Left lung (tissue), 4 donors: ENCODE measurements at regions not wholly inside any gene's neighbourhood (a gene's known extent, or its start where the extent isn't known, plus 50 kb on each side); places are given as distances from the start of the nearest gene placed in this dataset.
"Not testable (repeated sequence)": the region's sequence is repeated elsewhere in the genome, so short reads cannot be mapped to it uniquely, and the experiment has no call there.

ENCODE experiments used
- ATAC-seq: fragments of 200-7000 bp; cut with Tn5 transposase; one replicate; pipeline ENCODE4 v1.9.1; 2020; ENCODE audit warnings: moderate library complexity
- DNase-seq, 4 donors: peaks; one replicate each; pipeline ENCODE4 v3.0.0-alpha.2; 2013 to 2020
- H3K27ac ChIP-seq, 2 donors: fragments of 200-600 bp; sonication (generic) in 1 of 2; one replicate each; pipeline versions ENCODE4 v1.5.0 to v1.8.0; 2020 to 2021
- H3K27me3 ChIP-seq, 2 donors: fragments of 200-600 bp; sonication (generic) in 1 of 2; one replicate each; pipeline versions ENCODE4 v1.5.0 to v1.8.0; 2020 to 2021
- H3K36me3 ChIP-seq, 2 donors: fragments of 200-600 bp; sonication (generic) in 1 of 2; one replicate each; pipeline versions ENCODE4 v1.5.0 to v1.8.0; 2020 to 2021
- H3K4me1 ChIP-seq, 2 donors: fragments of 200-600 bp; one replicate each; pipeline ENCODE4 v1.8.0; 2021
- H3K4me3 ChIP-seq, 2 donors: fragments of 200-600 bp; sonication (generic) in 1 of 2; one replicate each; pipeline versions ENCODE4 v1.5.0 to v1.8.0; 2020 to 2021; ENCODE audit warnings: mild to moderate bottlenecking in 1 of 2
- H3K9me3 ChIP-seq, 2 donors: fragments of 200-600 bp; sonication (generic) in 1 of 2; one replicate each; pipeline versions ENCODE4 v1.5.0 to v1.8.0; 2020 to 2021
- intact Hi-C, 2 donors: fragments of 100-400 bp; cut with DNase I; formaldehyde crosslinking; loops; one replicate each; pipeline versions ENCODE4 v1.11.2 to v1.14.2; 2022
- TF ChIP-seq, protein P1 (sequence below), 2 donors: fragments of 200-600 bp; sonication (generic) in 1 of 2; IDR thresholded peaks; one replicate each; pipeline versions ENCODE4 v1.5.0 to v1.8.0; 2021; ENCODE audit warnings: antibody characterized with exemption in 2 of 2
- donor health status: DM: no; HTN: yes; CAD: no.
- donor health status: DM: no; HTN: no; CAD: no.

DNA sequence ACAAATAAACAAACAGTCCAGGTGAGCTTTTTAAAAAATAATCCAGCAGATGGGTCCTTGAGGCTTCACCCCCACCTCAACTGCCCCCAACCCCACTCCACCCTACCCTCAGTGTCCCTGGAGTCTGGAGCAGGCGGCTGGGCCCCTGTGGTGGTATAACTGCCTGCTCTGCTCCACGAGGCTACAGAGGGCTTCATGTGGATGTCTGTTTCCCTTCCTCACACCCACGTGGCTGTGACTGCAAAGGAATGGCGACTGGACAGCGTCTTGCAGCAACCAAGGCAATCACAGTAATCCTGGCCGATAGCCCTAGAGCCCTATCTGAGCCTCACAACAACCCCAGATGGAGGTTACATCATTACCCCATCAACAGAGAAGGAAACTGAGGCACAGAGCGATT, 76.5 kb downstream of the SLC2A10 start:
- no peak overlapping the region for H3K4me3 ChIP-seq
- H3K4me1 ChIP-seq: no peaks in the 10 kb centered on the region
- intact Hi-C loops: no loop called here
- DNase-seq (no peak), ATAC-seq (no peak)
- H3K9me3 ChIP-seq: no peaks in the 10 kb centered on the region
- TF ChIP-seq, protein P1, sequence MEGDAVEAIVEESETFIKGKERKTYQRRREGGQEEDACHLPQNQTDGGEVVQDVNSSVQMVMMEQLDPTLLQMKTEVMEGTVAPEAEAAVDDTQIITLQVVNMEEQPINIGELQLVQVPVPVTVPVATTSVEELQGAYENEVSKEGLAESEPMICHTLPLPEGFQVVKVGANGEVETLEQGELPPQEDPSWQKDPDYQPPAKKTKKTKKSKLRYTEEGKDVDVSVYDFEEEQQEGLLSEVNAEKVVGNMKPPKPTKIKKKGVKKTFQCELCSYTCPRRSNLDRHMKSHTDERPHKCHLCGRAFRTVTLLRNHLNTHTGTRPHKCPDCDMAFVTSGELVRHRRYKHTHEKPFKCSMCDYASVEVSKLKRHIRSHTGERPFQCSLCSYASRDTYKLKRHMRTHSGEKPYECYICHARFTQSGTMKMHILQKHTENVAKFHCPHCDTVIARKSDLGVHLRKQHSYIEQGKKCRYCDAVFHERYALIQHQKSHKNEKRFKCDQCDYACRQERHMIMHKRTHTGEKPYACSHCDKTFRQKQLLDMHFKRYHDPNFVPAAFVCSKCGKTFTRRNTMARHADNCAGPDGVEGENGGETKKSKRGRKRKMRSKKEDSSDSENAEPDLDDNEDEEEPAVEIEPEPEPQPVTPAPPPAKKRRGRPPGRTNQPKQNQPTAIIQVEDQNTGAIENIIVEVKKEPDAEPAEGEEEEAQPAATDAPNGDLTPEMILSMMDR (IDR thresholded peaks at IDR 0.05): no peak
- H3K36me3 ChIP-seq: no peaks in the 10 kb centered on the region
- H3K27ac ChIP-seq: no peak overlapping the region
- peaks cover 0 to 41% of the 10 kb centered on the region in 2 donors for H3K27me3 ChIP-seq

DNA sequence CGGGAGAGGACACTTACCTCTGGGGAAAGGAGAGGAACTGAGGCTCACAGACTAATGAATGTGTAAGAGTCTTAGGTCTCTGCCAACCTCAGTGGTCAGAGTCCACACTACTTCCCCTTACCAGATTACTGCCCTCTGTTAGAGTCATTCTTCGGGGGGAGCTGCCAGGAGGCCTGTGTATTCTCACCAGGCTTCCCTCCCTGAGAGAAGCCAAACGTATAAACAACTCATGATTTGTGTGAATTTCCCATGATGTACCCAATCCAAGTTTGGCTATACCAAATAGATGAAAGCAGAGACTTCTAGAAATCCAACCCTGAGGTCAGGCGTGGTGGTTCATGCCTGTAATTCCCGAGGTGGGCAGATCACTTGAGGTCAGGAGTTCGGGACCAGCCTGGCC, 77.1 kb downstream of the SLC2A10 start:
- ATAC-seq: no peak
- no peaks in the 10 kb centered on the region for H3K36me3 ChIP-seq
- H3K27ac ChIP-seq: no peak overlapping the region
- H3K9me3 ChIP-seq: no peaks in the 10 kb centered on the region
- TF ChIP-seq, protein P1 (IDR thresholded peaks at IDR 0.05): no peak
- intact Hi-C loops: no loop called here
- peaks cover 0 to 39% of the 10 kb centered on the region in 2 donors for H3K27me3 ChIP-seq
- no peak for DNase-seq
- no peaks in the 10 kb centered on the region for H3K4me1 ChIP-seq
- no peak overlapping the region for H3K4me3 ChIP-seq

DNA sequence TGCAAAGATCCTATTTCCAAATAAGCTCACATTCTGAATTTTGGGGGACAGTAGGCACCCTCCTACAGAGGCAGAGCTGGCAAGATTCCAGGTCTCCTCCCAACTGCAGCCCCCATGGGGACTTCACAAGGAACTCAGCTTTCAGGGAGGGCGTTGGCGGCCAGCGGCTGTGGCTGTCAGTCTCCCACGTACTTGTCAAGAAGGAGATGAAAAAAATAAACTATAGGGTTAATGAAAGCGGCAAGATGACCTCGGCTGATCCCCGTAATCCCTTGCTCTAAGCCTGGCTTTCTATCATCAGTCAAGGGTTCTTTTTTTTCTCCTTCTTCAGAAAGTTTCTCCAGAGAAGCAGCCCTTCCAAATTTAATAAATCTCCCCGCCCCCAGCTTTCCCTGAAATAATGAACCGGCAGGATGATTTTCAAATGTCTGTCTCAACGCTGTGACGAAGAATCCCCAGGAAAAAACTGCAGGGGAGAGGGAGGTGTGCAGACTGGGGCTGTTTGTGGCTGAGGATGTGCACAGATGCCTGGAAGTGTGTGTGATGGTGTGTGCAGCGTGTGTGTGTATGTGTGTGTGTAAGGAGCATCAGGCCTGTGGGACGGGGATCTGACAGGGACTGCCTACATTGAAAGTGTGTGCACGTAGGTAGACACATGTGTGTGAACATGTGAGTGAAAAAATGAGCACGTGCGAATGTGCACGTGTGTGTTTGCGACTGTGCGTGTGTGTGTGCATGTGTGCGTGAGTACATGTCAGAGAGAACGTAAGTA, 78.7 kb downstream of the SLC2A10 start:
- intact Hi-C loops: no loop called here
- Histone ChIP-seq H3K27ac (no peak overlapping the region), H3K4me1 (no peaks in the 10 kb centered on the region), H3K9me3 (no peaks in the 10 kb centered on the region), H3K36me3 (no peaks in the 10 kb centered on the region), H3K4me3 (no peak overlapping the region), H3K27me3 (peaks cover 0 to 47% of the 10 kb centered on the region in 2 donors)
- DNase-seq (no peak), ATAC-seq (no peak)
- TF ChIP-seq, protein P1 (IDR thresholded peaks at IDR 0.05): no peak

DNA sequence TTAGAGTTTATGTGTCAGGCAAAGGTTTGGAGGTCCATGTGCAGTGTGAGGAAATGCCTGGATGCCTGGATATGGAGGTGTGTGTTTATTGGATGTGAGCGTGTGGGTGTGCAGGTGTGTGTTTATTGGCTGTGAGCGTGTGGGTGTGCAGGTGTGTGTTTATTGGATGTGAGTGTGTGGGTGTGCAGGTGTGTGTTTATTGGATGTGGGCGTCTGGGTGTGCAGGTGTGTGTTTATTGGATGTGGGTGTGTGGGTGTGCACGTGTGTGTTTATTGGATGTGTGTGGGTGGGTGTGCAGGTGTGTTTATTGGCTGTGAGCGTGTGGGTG, 79.3 kb downstream of the SLC2A10 start:
- intact Hi-C loops, H3K36me3 ChIP-seq, H3K4me3 ChIP-seq, DNase-seq, H3K9me3 ChIP-seq, H3K4me1 ChIP-seq, H3K27ac ChIP-seq, ATAC-seq: not testable (repeated sequence)
- H3K27me3 ChIP-seq: peaks cover 0 to 50% of the 10 kb centered on the region in 2 donors

DNA sequence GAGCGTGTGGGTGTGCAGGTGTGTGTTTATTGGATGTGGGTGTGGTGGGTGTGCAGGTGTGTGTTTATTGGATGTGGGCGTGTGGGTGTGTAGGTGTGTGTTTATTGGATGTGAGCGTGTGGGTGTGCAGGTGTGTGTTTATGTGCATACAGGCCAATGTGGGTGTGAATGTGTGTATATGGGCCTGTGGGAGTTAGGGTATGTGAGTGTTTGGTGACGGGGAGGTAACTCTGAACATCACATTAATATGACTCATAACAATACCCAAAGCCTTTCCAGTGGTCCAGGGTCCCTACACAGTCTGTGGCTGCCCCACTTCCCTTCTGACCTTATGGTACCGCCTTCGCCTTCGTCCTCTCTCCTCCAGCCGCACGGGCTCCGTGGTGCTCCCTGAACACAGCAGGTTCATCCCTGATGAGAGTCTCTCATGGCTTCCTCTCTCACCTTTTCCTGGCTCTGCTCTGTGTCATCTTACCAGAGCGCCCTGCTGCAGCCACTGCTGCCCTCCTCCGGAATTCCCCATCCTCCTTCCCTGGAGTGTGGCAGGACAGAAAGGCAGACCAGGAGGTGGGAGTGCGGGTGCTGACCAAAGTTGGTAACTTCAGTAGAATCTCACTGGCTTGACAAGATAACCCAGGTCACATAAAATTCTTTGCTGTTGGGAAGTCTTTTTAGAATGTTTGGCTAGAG, 80.0 kb downstream of the SLC2A10 start:
- ATAC-seq (no peak), DNase-seq (no peak)
- Histone ChIP-seq H3K36me3 (no peaks in the 10 kb centered on the region), H3K27me3 (peaks cover 0 to 52% of the 10 kb centered on the region in 2 donors), H3K4me3 (no peak overlapping the region), H3K9me3 (no peaks in the 10 kb centered on the region), H3K4me1 (no peaks in the 10 kb centered on the region), H3K27ac (no peak overlapping the region)
- intact Hi-C loops: no loop called here
- TF ChIP-seq, protein P1 (IDR thresholded peaks at IDR 0.05): no peak
